ENCODE measurements at regions not wholly inside any gene's neighbourhood (a gene's known extent, or its start where the extent isn't known, plus 50 kb on each side); places are given as distances from the start of the nearest gene placed in this dataset.

DNA sequence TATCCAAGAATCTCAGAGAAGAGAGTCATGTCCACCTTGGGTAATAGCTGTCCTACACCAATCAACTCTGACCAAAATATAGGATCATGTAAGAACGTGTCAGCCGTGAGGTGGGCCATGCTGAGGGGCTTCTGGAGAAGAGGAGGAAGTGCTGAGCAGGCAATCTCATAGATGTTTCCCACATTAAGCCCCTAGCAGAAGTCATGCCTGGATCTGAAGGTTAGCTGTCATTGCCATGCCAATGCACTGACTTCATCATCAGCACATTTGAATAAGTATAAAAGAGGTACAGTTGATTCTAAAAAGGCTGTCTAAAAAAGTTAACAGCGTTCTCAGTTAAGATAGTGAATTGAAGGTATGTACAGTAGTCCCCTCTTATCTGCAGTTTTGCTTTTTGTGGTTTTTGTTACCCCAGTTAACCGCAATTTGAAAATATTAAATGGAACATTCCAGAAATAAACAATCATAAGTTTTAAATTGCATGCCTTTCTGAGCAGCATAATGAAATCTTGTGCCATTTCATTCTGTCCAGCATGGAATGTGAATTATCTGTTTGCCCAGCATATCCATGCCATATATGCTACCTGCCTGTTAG is 67.2 kb upstream of the TMEM17 start:
- TF ChIP-seq, protein P1, sequence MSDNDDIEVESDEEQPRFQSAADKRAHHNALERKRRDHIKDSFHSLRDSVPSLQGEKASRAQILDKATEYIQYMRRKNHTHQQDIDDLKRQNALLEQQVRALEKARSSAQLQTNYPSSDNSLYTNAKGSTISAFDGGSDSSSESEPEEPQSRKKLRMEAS (IDR thresholded peaks at IDR 0.05; ENCODE audit: low read depth, low read length): no peak
- no peak for TF ChIP-seq POLR2A (IDR thresholded peaks at IDR 0.05; ENCODE audit: extremely low read depth, insufficient read length)
- TF ChIP-seq MYC (IDR thresholded peaks at IDR 0.05; ENCODE audit: low read depth, low read length): no peak
- TF ChIP-seq, protein P2, sequence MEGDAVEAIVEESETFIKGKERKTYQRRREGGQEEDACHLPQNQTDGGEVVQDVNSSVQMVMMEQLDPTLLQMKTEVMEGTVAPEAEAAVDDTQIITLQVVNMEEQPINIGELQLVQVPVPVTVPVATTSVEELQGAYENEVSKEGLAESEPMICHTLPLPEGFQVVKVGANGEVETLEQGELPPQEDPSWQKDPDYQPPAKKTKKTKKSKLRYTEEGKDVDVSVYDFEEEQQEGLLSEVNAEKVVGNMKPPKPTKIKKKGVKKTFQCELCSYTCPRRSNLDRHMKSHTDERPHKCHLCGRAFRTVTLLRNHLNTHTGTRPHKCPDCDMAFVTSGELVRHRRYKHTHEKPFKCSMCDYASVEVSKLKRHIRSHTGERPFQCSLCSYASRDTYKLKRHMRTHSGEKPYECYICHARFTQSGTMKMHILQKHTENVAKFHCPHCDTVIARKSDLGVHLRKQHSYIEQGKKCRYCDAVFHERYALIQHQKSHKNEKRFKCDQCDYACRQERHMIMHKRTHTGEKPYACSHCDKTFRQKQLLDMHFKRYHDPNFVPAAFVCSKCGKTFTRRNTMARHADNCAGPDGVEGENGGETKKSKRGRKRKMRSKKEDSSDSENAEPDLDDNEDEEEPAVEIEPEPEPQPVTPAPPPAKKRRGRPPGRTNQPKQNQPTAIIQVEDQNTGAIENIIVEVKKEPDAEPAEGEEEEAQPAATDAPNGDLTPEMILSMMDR (IDR thresholded peaks at IDR 0.05; ENCODE audit: low read depth, low read length): no peak
- H3K4me3 ChIP-seq (ENCODE audit: low read depth, low read length): no peak overlapping the region
- no peak for DNase-seq (ENCODE audit: low read depth)

DNA sequence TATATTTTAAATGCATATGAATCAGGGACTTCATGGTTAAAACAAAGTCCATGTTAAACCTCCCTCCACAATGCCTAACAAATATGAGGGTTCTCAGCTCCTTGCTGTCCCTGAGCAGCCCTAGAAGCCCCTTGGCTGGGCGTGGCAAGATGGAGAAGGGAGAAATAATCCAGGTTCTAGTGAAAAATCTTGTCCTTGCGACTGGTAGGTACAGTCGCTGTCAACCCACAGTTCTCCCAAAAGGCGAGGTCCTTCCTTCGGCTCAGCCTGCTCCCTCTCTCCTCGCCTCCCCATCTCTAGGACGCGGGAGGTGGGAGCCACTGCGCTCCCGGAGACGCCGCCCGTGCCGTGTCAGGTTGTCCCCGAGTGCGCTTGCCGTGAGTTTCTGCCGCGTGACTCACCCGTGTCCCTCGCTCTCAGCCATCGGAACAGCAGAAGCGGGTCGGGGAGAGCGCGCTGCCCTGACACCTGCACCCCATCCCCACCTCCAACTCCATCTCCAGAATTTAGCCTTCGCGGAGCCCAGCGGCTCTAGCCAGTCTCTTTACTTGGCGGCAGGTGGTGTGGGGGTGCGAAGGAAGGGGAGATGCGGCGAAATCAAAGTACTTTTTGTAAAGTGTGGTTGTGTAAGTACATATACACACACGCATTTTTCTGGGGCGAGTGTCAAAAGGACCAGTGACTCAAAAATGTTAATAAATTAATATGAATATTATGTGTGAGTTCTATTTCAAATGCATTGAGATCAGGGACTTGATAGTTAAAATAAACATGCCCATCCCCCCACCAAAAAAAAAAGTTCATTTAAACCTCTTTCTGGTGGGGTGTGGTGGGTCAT is 65.1 kb upstream of the TMEM17 start:
- TF ChIP-seq, protein P2 (IDR thresholded peaks at IDR 0.05; ENCODE audit: low read depth, low read length): no peak
- TF ChIP-seq MYC (IDR thresholded peaks at IDR 0.05; ENCODE audit: low read depth, low read length) (no peak), POLR2A (IDR thresholded peaks at IDR 0.05; ENCODE audit: extremely low read depth, insufficient read length) (no peak)
- TF ChIP-seq, protein P1 (IDR thresholded peaks at IDR 0.05; ENCODE audit: low read depth, low read length): no peak
- DNase-seq (ENCODE audit: low read depth): no peak
- no peak overlapping the region for H3K4me3 ChIP-seq (ENCODE audit: low read depth, low read length)

DNA sequence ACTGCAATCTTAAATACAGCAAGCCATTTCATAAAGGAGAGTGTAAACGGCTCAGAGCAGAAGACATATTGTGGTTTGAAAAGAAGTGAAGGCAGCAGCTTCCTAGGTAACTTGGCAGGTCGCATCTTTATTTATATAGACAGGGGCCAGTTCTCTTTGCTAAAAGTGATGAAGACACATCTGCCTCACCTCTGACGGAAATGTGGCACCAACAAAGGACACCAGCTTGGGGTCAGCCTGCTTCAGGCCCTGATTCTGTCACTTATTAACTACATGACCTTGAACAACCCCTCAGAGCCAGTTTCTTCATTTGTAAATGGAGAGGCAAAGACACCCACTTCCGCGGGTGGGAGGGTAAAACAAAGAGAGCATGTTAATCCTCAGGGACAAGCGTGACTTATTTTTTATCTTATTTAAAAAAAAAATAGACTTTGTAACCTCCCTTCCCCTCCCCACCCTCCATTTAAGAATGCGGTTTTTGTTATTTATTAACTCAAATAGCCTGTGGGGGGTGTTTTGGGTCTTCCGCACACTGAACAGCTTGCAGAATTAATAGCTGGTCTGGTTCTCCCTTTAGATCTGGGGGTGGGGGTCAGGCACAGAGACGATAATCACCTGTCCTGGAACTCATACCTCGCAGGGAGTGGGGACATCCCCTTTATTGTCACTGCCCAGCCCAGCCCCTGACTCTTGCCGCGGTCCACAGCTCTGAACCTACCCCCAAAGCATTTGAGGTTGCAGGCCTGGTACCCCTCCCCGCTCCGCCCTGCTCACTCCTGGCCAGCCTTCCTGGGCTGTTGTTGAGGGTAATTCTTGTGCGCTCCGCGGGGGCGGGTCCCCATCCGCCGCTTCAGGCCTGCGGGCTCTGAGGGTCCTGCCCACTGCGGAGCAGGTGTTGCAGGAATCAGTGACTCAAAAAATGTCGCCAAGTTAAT is 64.2 kb upstream of the TMEM17 start:
- DNase-seq (ENCODE audit: low read depth): no peak
- TF ChIP-seq MYC (IDR thresholded peaks at IDR 0.05; ENCODE audit: low read depth, low read length) (no peak), POLR2A (IDR thresholded peaks at IDR 0.05; ENCODE audit: extremely low read depth, insufficient read length) (no peak)
- TF ChIP-seq, protein P1 (IDR thresholded peaks at IDR 0.05; ENCODE audit: low read depth, low read length): no peak
- H3K4me3 ChIP-seq (ENCODE audit: low read depth, low read length): no peak overlapping the region

DNA sequence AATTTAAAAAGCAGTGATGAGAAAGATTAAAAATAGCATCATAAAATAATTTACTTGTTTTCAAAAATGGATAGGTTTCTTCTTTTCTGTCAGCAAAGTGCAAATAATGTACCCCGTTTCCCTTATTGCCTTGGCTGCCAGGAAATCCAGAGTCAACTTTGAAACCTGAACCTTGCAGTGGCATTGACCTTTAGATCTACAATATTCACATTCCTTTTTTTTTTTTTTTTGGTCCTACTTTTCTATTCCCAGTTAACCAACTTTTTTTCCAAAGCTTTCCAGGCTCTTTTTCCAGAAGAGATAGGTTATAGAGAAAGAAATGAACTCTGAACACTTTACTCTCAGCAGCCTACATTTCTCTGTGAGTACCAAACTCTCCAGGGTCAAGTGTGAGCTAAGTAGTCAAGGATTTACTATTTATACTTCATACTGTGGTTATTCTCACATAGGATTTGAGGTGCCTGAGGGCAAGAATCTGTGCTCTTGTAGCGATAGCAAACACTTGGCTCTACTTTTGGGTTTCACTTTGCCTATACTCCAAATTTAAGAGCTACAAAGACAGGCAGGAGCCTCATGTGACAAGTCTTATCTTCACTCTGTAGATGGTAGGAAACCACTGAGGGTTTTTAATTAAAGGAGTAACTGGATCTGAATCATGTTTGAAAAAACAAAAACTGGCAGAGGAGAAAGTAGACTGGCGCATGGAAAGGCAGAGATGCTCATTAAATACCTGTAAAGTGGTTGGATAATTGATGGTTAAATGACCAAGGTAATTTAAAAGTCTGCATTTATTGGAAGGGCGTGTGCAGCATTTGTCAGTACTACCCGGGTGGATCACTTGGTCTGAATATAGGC is 63.2 kb upstream of the TMEM17 start:
- H3K4me3 ChIP-seq (ENCODE audit: low read depth, low read length): no peak overlapping the region
- TF ChIP-seq MYC (IDR thresholded peaks at IDR 0.05; ENCODE audit: low read depth, low read length) (no peak), POLR2A (IDR thresholded peaks at IDR 0.05; ENCODE audit: extremely low read depth, insufficient read length) (no peak)
- TF ChIP-seq, protein P2 (IDR thresholded peaks at IDR 0.05; ENCODE audit: low read depth, low read length): no peak
- TF ChIP-seq, protein P1 (IDR thresholded peaks at IDR 0.05; ENCODE audit: low read depth, low read length): no peak
- DNase-seq (ENCODE audit: low read depth): no peak

DNA sequence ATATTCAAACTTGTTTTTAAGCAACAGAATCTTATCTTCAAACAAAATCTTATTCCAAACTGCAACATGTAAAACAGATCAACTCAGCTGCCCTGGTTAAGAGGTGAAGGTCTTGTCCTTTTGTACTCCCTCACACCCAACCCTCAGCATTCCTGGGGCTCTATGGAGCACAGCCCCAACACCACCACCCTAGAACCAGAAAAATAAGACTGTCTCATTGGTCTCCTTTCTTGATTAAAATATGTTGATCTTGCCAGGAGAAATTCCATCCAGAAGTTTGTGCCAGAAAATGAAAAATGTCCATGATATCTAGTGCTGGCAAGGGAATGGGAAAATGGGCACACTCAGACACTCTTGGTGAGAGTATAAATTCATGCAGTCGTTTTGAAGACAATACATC is 62.1 kb upstream of the TMEM17 start:
- DNase-seq (ENCODE audit: low read depth): no peak

More for the DNA sequence above, 62.1 kb upstream of the TMEM17 start:
- H3K4me3 ChIP-seq (ENCODE audit: low read depth, low read length): no peak overlapping the region
- TF ChIP-seq MYC (IDR thresholded peaks at IDR 0.05; ENCODE audit: low read depth, low read length) (no peak), POLR2A (IDR thresholded peaks at IDR 0.05; ENCODE audit: extremely low read depth, insufficient read length) (no peak)
- TF ChIP-seq, protein P2 (IDR thresholded peaks at IDR 0.05; ENCODE audit: low read depth, low read length): no peak
- TF ChIP-seq, protein P1 (IDR thresholded peaks at IDR 0.05; ENCODE audit: low read depth, low read length): no peak
